ENCODE measurements at regions not wholly inside any gene's neighbourhood (a gene's known extent, or its start where the extent isn't known, plus 50 kb on each side); places are given as distances from the start of the nearest gene placed in this dataset.

DNA sequence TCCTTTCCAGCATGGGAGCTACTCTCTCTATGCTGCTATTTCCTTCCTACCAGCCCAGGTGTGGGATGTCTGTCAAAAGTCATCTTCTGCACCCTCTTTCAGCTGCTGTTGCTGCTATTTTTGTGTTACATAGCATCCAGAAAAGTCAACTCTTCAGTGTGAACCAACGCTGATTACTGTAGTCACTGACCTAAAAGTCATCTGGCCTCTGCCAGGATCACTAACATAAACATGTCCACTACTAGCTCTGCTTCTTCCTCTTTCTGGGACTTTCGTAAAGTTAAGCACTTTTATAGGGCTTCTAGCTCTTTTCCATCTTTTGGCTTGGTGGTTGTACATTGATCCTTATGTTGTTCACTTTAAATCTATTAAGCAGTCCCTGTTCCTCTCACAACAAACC lies 90.2 kb upstream of the CARD18 start:
- no peaks in the 10 kb centered on the region for H3K79me2 ChIP-seq (ENCODE audit: insufficient read depth, low read length)
- no peaks in the 10 kb centered on the region for H4K20me1 ChIP-seq (ENCODE audit: insufficient read depth, low read length)
- H3K9ac ChIP-seq (ENCODE audit: low read depth, low read length) = no peak overlapping the region
- no peak for ATAC-seq (ENCODE audit: insufficient read depth, low read depth)
- H3K27ac ChIP-seq (ENCODE audit: low read length) = no peak overlapping the region
- H3K27me3 ChIP-seq (ENCODE audit: insufficient read depth, low read length, poor library complexity) = no peaks in the 10 kb centered on the region
- no peak for DNase-seq
- H3K4me2 ChIP-seq (ENCODE audit: insufficient read depth, low read length) = no peak overlapping the region
- 0 out of 2 replicates have a peak, but pooled peaks cover 5% of the 10 kb centered on the region for H3K4me1 ChIP-seq (ENCODE audit: insufficient read depth, low read length)
- TF ChIP-seq, protein P1, sequence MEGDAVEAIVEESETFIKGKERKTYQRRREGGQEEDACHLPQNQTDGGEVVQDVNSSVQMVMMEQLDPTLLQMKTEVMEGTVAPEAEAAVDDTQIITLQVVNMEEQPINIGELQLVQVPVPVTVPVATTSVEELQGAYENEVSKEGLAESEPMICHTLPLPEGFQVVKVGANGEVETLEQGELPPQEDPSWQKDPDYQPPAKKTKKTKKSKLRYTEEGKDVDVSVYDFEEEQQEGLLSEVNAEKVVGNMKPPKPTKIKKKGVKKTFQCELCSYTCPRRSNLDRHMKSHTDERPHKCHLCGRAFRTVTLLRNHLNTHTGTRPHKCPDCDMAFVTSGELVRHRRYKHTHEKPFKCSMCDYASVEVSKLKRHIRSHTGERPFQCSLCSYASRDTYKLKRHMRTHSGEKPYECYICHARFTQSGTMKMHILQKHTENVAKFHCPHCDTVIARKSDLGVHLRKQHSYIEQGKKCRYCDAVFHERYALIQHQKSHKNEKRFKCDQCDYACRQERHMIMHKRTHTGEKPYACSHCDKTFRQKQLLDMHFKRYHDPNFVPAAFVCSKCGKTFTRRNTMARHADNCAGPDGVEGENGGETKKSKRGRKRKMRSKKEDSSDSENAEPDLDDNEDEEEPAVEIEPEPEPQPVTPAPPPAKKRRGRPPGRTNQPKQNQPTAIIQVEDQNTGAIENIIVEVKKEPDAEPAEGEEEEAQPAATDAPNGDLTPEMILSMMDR (IDR thresholded peaks at IDR 0.05; ENCODE audit: borderline replicate concordance, extremely low read depth, low read length, poor library complexity, severe bottlenecking) = no peak
- TF ChIP-seq EZH2 (IDR thresholded peaks at IDR 0.05; ENCODE audit: borderline replicate concordance, low read depth, low read length, severe bottlenecking) = no peak
- H3K36me3 ChIP-seq (ENCODE audit: insufficient read depth, low read length) = no peaks in the 10 kb centered on the region
- no peak overlapping the region for H2AFZ ChIP-seq (ENCODE audit: low read depth, low read length)
- no peak overlapping the region for H3K4me3 ChIP-seq (ENCODE audit: low read depth in 1 of 2, low read length in 2 of 2)
- no peaks in the 10 kb centered on the region for H3K9me3 ChIP-seq (ENCODE audit: insufficient read depth, low read length, severe bottlenecking)

DNA sequence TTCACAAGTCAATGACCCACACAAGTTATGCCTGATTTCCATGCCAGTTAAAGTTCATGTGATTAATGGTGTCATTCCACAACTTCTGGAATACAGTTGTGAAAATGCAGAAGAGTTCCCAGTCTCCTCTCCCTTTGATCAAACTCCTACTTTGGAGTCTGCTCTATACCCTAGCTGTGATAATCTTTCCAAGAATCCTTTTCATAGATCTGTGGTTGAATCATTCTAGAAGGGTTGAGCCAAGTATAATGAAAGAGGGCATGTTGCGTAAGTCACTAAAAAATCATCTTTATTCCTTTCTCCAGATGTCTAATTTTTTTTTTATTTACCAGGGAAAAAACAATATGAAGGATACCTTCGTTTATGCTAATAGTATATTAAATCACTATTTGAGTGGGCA lies 89.7 kb upstream of the CARD18 start:
- Histone ChIP-seq H3K4me1 (ENCODE audit: insufficient read depth, low read length) (0 out of 2 replicates have a peak, but pooled peaks cover 5% of the 10 kb centered on the region), H3K4me3 (ENCODE audit: low read depth in 1 of 2, low read length in 2 of 2) (no peak overlapping the region), H3K27me3 (ENCODE audit: insufficient read depth, low read length, poor library complexity) (no peaks in the 10 kb centered on the region), H3K27ac (ENCODE audit: low read length) (no peak overlapping the region), H3K36me3 (ENCODE audit: insufficient read depth, low read length) (no peaks in the 10 kb centered on the region), H3K9me3 (ENCODE audit: insufficient read depth, low read length, severe bottlenecking) (no peaks in the 10 kb centered on the region), H3K79me2 (ENCODE audit: insufficient read depth, low read length) (no peaks in the 10 kb centered on the region), H3K4me2 (ENCODE audit: insufficient read depth, low read length) (no peak overlapping the region), H4K20me1 (ENCODE audit: insufficient read depth, low read length) (no peaks in the 10 kb centered on the region), H3K9ac (ENCODE audit: low read depth, low read length) (no peak overlapping the region), H2AFZ (ENCODE audit: low read depth, low read length) (no peak overlapping the region)
- no peak for DNase-seq
- TF ChIP-seq EZH2 (IDR thresholded peaks at IDR 0.05; ENCODE audit: borderline replicate concordance, low read depth, low read length, severe bottlenecking) = no peak
- TF ChIP-seq, protein P1 (IDR thresholded peaks at IDR 0.05; ENCODE audit: borderline replicate concordance, extremely low read depth, low read length, poor library complexity, severe bottlenecking) = no peak
- no peak for ATAC-seq (ENCODE audit: insufficient read depth, low read depth)

DNA sequence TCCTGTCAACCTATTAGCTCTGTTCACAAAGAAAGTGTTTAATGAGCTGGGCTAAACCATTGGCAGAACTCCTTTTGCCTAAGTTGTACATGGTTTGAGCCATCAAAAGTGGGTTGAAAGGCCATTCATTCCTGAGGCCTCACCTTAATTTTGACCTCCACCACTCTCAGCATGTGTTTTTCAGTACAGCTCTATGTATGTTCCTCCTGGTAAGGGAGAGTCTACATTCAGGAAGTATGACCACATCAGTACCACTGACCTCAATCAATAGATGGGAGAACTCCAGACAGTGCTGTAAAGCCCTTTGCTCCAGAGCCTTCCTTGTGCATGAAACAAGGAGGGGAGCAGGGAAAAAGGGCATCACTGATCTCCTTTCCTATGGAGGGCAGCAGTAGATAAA lies 87.8 kb upstream of the CARD18 start:
- H4K20me1 ChIP-seq (ENCODE audit: insufficient read depth, low read length) = no peaks in the 10 kb centered on the region
- ATAC-seq (ENCODE audit: insufficient read depth, low read depth) = no peak
- no peak overlapping the region for H2AFZ ChIP-seq (ENCODE audit: low read depth, low read length)
- H3K4me2 ChIP-seq (ENCODE audit: insufficient read depth, low read length) = no peak overlapping the region
- H3K79me2 ChIP-seq (ENCODE audit: insufficient read depth, low read length) = no peaks in the 10 kb centered on the region
- H3K27me3 ChIP-seq (ENCODE audit: insufficient read depth, low read length, poor library complexity) = no peaks in the 10 kb centered on the region
- DNase-seq = no peak
- no peak overlapping the region for H3K4me3 ChIP-seq (ENCODE audit: low read depth in 1 of 2, low read length in 2 of 2)
- no peaks in the 10 kb centered on the region for H3K9me3 ChIP-seq (ENCODE audit: insufficient read depth, low read length, severe bottlenecking)
- H3K4me1 ChIP-seq (ENCODE audit: insufficient read depth, low read length) = 0 out of 2 replicates have a peak, but pooled peaks cover 2% of the 10 kb centered on the region
- no peaks in the 10 kb centered on the region for H3K36me3 ChIP-seq (ENCODE audit: insufficient read depth, low read length)
- H3K27ac ChIP-seq (ENCODE audit: low read length) = no peak overlapping the region
- H3K9ac ChIP-seq (ENCODE audit: low read depth, low read length) = no peak overlapping the region
- TF ChIP-seq, protein P1 (IDR thresholded peaks at IDR 0.05; ENCODE audit: borderline replicate concordance, extremely low read depth, low read length, poor library complexity, severe bottlenecking) = no peak
- TF ChIP-seq EZH2 (IDR thresholded peaks at IDR 0.05; ENCODE audit: borderline replicate concordance, low read depth, low read length, severe bottlenecking) = no peak

DNA sequence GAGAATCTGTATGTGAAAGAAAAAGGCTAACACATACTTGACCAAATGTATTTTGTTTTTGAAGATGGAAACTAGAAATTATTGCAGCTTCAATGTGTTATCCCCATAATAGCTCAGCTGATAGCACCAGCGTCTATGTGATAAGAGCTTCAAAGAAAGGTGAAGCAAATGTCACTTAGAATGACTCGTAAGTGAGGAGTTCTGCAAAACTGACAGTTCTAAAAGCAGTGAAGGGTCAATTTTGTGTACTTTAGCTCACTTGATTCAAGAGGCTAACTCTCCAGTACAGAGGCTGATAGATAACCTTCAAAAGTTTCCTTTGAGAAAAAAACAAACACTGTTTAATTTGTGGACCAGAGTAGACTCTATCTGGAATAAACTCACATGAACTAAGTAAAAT lies 87.2 kb upstream of the CARD18 start:
- Histone ChIP-seq H3K27ac (ENCODE audit: low read length) (no peak overlapping the region), H3K4me1 (ENCODE audit: insufficient read depth, low read length) (no peaks in the 10 kb centered on the region), H3K27me3 (ENCODE audit: insufficient read depth, low read length, poor library complexity) (no peaks in the 10 kb centered on the region), H3K4me3 (ENCODE audit: low read depth in 1 of 2, low read length in 2 of 2) (no peak overlapping the region), H3K9ac (ENCODE audit: low read depth, low read length) (no peak overlapping the region), H3K9me3 (ENCODE audit: insufficient read depth, low read length, severe bottlenecking) (no peaks in the 10 kb centered on the region), H3K79me2 (ENCODE audit: insufficient read depth, low read length) (no peaks in the 10 kb centered on the region), H4K20me1 (ENCODE audit: insufficient read depth, low read length) (no peaks in the 10 kb centered on the region), H2AFZ (ENCODE audit: low read depth, low read length) (no peak overlapping the region), H3K4me2 (ENCODE audit: insufficient read depth, low read length) (no peak overlapping the region), H3K36me3 (ENCODE audit: insufficient read depth, low read length) (no peaks in the 10 kb centered on the region)
- ATAC-seq (ENCODE audit: insufficient read depth, low read depth) (no peak), DNase-seq (no peak)
- TF ChIP-seq, protein P1 (IDR thresholded peaks at IDR 0.05; ENCODE audit: borderline replicate concordance, extremely low read depth, low read length, poor library complexity, severe bottlenecking) = no peak
- no peak for TF ChIP-seq EZH2 (IDR thresholded peaks at IDR 0.05; ENCODE audit: borderline replicate concordance, low read depth, low read length, severe bottlenecking)

Data from DND-41 (cell line).